Hindlimb muscle (tissue), 1 donor: ENCODE measurements at regions not wholly inside any gene's neighbourhood (a gene's known extent, or its start where the extent isn't known, plus 50 kb on each side); places are given as distances from the start of the nearest gene placed in this dataset.
"Not testable (repeated sequence)": the region's sequence is repeated elsewhere in the genome, so short reads cannot be mapped to it uniquely, and the experiment has no call there.

Experiments
- DNase-seq: peaks from one replicate; pipeline ENCODE4 v3.0.0-alpha.2; 2013

- no peak for DNase-seq
These were observed 232.2 kb downstream of the GPAT3 start for GRCh38 chr4:83768146-83768545.

- no peak for DNase-seq
These were observed 231.2 kb downstream of the GPAT3 start for GRCh38 chr4:83767067-83767466.

GRCh38 chr4:83759611-83760010 lies 223.7 kb downstream of the GPAT3 start:
- no peak for DNase-seq

- DNase-seq = no peak
These were observed 222.4 kb downstream of the GPAT3 start for GRCh38 chr4:83758285-83758684.

GRCh38 chr4:83757121-83757621 lies 221.3 kb downstream of the GPAT3 start:
- DNase-seq = no peak

- DNase-seq = no peak
These were observed 217.4 kb downstream of the GPAT3 start for GRCh38 chr4:83753260-83753659.

- no peak for DNase-seq
These were observed 215.5 kb downstream of the GPAT3 start for GRCh38 chr4:83751336-83751949.

- DNase-seq = no peak
These were observed 212.8 kb downstream of the GPAT3 start for GRCh38 chr4:83748711-83749110.

GRCh38 chr4:83738895-83739294 lies 203.0 kb downstream of the GPAT3 start:
- no peak for DNase-seq

- no peak for DNase-seq
These were observed 198.7 kb downstream of the GPAT3 start for GRCh38 chr4:83734576-83734975.

- DNase-seq = no peak
These were observed 196.3 kb downstream of the GPAT3 start for GRCh38 chr4:83732114-83732635.

- DNase-seq = no peak
These were observed 195.7 kb downstream of the GPAT3 start for GRCh38 chr4:83731609-83732008.

GRCh38 chr4:83730958-83731357 lies 195.1 kb downstream of the GPAT3 start:
- not testable (repeated sequence) for DNase-seq

GRCh38 chr4:83728191-83728590 lies 192.3 kb downstream of the GPAT3 start:
- no peak for DNase-seq

- DNase-seq = no peak
These were observed 189.6 kb downstream of the GPAT3 start for GRCh38 chr4:83725336-83726085.

- DNase-seq = no peak
These were observed 188.8 kb downstream of the GPAT3 start for GRCh38 chr4:83724485-83725335.

- DNase-seq = no peak
These were observed 187.7 kb downstream of the GPAT3 start for GRCh38 chr4:83723609-83724008.

GRCh38 chr4:83722730-83723269 lies 186.9 kb downstream of the GPAT3 start:
- no peak for DNase-seq

GRCh38 chr4:83716874-83717273 lies 181.0 kb downstream of the GPAT3 start:
- no peak for DNase-seq

- no peak for DNase-seq
These were observed 177.0 kb downstream of the GPAT3 start for GRCh38 chr4:83712890-83713289.

- no peak for DNase-seq
These were observed 173.7 kb downstream of the GPAT3 start for GRCh38 chr4:83709627-83710026.

GRCh38 chr4:83708500-83709175 lies 172.7 kb downstream of the GPAT3 start:
- no peak for DNase-seq
